ENCODE measurements at regions not wholly inside any gene's neighbourhood (a gene's known extent, or its start where the extent isn't known, plus 50 kb on each side); places are given as distances from the start of the nearest gene placed in this dataset.

- no peak for TF ChIP-seq CTCF (IDR thresholded peaks at IDR 0.05)
- TF ChIP-seq POLR2A (IDR thresholded peaks at IDR 0.05): no peak
These were observed 231.9 kb upstream of the RAB6C start for GRCh38 chr2:129747500-129748125.

Measured in right lobe of liver (tissue), 4 donors.